ENCODE measurements at regions not wholly inside any gene's neighbourhood (a gene's known extent, or its start where the extent isn't known, plus 50 kb on each side); places are given as distances from the start of the nearest gene placed in this dataset.

DNA sequence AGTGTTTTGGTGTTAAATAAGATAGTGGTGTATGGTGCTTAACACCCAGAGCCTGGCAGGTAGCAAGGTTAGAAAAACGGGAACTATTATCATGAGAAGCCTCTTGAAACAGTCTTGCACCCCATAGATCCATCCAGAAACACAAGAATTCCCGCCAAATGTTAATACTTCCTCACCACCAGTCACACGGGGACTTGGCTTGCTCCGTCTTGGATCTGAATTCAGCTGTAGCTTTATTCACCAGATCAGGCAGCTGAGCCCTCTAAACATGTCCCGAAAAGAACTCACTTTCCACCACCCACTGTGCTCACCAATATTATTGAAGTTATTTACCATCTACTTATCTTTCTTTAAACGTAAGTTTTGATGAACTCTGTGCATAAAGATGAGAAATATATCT is 101.6 kb upstream of the PTPN3 start (continued):
- TF ChIP-seq, protein P1, sequence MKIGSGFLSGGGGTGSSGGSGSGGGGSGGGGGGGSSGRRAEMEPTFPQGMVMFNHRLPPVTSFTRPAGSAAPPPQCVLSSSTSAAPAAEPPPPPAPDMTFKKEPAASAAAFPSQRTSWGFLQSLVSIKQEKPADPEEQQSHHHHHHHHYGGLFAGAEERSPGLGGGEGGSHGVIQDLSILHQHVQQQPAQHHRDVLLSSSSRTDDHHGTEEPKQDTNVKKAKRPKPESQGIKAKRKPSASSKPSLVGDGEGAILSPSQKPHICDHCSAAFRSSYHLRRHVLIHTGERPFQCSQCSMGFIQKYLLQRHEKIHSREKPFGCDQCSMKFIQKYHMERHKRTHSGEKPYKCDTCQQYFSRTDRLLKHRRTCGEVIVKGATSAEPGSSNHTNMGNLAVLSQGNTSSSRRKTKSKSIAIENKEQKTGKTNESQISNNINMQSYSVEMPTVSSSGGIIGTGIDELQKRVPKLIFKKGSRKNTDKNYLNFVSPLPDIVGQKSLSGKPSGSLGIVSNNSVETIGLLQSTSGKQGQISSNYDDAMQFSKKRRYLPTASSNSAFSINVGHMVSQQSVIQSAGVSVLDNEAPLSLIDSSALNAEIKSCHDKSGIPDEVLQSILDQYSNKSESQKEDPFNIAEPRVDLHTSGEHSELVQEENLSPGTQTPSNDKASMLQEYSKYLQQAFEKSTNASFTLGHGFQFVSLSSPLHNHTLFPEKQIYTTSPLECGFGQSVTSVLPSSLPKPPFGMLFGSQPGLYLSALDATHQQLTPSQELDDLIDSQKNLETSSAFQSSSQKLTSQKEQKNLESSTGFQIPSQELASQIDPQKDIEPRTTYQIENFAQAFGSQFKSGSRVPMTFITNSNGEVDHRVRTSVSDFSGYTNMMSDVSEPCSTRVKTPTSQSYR (CRISPR knock-in tag; IDR thresholded peaks at IDR 0.05): no peak
- no peak for TF ChIP-seq ZNF232 (CRISPR knock-in tag; IDR thresholded peaks at IDR 0.05)

- DNase-seq (ENCODE audit: low spot score) (no peak), ATAC-seq (peak; percentile 46; the same call in 1 of the 2 replicates)
- Mint-ChIP-seq H3K4me3 (no peak overlapping the region), H3K4me1 (peaks cover 10% of the 10 kb centered on the region), H3K27ac (no peak overlapping the region), H3K9me3 (no peaks in the 10 kb centered on the region; the same call in 1 of the 2 replicates), H3K36me3 (no peaks in the 10 kb centered on the region), H3K27me3 (ENCODE audit: low read depth) (no peaks in the 10 kb centered on the region)
- TF ChIP-seq ZNF232 (CRISPR knock-in tag; IDR thresholded peaks at IDR 0.05): no peak
- no peak for TF ChIP-seq SMAD4 (CRISPR knock-in tag; IDR thresholded peaks at IDR 0.05)
- TF ChIP-seq, protein P2, sequence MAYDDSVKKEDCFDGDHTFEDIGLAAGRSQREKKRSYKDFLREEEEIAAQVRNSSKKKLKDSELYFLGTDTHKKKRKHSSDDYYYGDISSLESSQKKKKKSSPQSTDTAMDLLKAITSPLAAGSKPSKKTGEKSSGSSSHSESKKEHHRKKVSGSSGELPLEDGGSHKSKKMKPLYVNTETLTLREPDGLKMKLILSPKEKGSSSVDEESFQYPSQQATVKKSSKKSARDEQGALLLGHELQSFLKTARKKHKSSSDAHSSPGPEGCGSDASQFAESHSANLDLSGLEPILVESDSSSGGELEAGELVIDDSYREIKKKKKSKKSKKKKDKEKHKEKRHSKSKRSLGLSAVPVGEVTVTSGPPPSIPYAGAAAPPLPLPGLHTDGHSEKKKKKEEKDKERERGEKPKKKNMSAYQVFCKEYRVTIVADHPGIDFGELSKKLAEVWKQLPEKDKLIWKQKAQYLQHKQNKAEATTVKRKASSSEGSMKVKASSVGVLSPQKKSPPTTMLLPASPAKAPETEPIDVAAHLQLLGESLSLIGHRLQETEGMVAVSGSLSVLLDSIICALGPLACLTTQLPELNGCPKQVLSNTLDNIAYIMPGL (CRISPR knock-in tag; IDR thresholded peaks at IDR 0.05): no peak
- TF ChIP-seq NFE2L1 (CRISPR knock-in tag; IDR thresholded peaks at IDR 0.05): no peak
- no peak for TF ChIP-seq SP1 (CRISPR knock-in tag; conservative IDR thresholded peaks at IDR 0.05)
- TF ChIP-seq TEAD4 (CRISPR knock-in tag; IDR thresholded peaks at IDR 0.05): no peak
- TF ChIP-seq ZNF219 (CRISPR knock-in tag; IDR thresholded peaks at IDR 0.05; ENCODE audit: borderline replicate concordance): no peak
- no peak for TF ChIP-seq KAT7 (CRISPR knock-in tag; IDR thresholded peaks at IDR 0.05; ENCODE audit: borderline replicate concordance)
- TF ChIP-seq ATF3 (CRISPR knock-in tag; conservative IDR thresholded peaks at IDR 0.05): no peak
- ChIA-PET CTCF (no interaction called here), POLR2A (interaction anchor here (0.9 kb wide), 1 partner anchor 43 kb away, joined by 3 read pairs; no protein-coding TSS in a partner anchor)
These were observed 102.0 kb upstream of the PTPN3 start for GRCh38 chr9:109600142-109600541.

- peaks cover 4% of the 10 kb centered on the region; the same call in 1 of the 2 replicates for H3K9me3 Mint-ChIP-seq
- H3K4me3 Mint-ChIP-seq: no peak overlapping the region
- H3K4me1 Mint-ChIP-seq: peaks cover 10% of the 10 kb centered on the region
- H3K27ac Mint-ChIP-seq: no peak overlapping the region
- POLR2A ChIA-PET: interaction anchor here (0.5 kb wide), 1 partner anchor 302 kb away, joined by 4 read pairs; no protein-coding TSS in a partner anchor
- no peaks in the 10 kb centered on the region for H3K36me3 Mint-ChIP-seq
- no peak for DNase-seq (ENCODE audit: low spot score)
- CTCF ChIA-PET: no interaction called here
- H3K27me3 Mint-ChIP-seq (ENCODE audit: low read depth): no peaks in the 10 kb centered on the region
- ATAC-seq: no peak
- TF ChIP-seq HMGA2 (CRISPR knock-in tag; IDR thresholded peaks at IDR 0.05) (no peak), SOX15 (CRISPR knock-in tag; IDR thresholded peaks at IDR 0.05) (no peak), ZNF671 (CRISPR knock-in tag; IDR thresholded peaks at IDR 0.05) (no peak), ZNF317 (CRISPR knock-in tag; IDR thresholded peaks at IDR 0.05; ENCODE audit: borderline replicate concordance, low read depth) (no peak), NR1H2 (CRISPR knock-in tag; IDR thresholded peaks at IDR 0.05) (no peak), MAX (CRISPR knock-in tag; IDR thresholded peaks at IDR 0.05) (no peak), ZNF396 (CRISPR knock-in tag; IDR thresholded peaks at IDR 0.05; ENCODE audit: borderline replicate concordance) (no peak), FOXK1 (CRISPR knock-in tag; IDR thresholded peaks at IDR 0.05) (no peak), TEAD4 (CRISPR knock-in tag; IDR thresholded peaks at IDR 0.05) (no peak), MYBL2 (CRISPR knock-in tag; IDR thresholded peaks at IDR 0.05) (no peak), ATF3 (CRISPR knock-in tag; conservative IDR thresholded peaks at IDR 0.05) (no peak), ZNF121 (CRISPR knock-in tag; IDR thresholded peaks at IDR 0.05) (no peak), ZNF232 (CRISPR knock-in tag; IDR thresholded peaks at IDR 0.05) (no peak)
- TF ChIP-seq, protein P3, sequence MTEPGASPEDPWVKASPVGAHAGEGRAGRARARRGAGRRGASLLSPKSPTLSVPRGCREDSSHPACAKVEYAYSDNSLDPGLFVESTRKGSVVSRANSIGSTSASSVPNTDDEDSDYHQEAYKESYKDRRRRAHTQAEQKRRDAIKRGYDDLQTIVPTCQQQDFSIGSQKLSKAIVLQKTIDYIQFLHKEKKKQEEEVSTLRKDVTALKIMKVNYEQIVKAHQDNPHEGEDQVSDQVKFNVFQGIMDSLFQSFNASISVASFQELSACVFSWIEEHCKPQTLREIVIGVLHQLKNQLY (CRISPR knock-in tag; IDR thresholded peaks at IDR 0.05): no peak
- TF ChIP-seq, protein P4, sequence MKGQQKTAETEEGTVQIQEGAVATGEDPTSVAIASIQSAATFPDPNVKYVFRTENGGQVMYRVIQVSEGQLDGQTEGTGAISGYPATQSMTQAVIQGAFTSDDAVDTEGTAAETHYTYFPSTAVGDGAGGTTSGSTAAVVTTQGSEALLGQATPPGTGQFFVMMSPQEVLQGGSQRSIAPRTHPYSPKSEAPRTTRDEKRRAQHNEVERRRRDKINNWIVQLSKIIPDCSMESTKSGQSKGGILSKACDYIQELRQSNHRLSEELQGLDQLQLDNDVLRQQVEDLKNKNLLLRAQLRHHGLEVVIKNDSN (CRISPR knock-in tag; IDR thresholded peaks at IDR 0.05): no peak
- TF ChIP-seq, protein P5, sequence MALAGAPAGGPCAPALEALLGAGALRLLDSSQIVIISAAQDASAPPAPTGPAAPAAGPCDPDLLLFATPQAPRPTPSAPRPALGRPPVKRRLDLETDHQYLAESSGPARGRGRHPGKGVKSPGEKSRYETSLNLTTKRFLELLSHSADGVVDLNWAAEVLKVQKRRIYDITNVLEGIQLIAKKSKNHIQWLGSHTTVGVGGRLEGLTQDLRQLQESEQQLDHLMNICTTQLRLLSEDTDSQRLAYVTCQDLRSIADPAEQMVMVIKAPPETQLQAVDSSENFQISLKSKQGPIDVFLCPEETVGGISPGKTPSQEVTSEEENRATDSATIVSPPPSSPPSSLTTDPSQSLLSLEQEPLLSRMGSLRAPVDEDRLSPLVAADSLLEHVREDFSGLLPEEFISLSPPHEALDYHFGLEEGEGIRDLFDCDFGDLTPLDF (CRISPR knock-in tag; IDR thresholded peaks at IDR 0.05): no peak
- TF ChIP-seq, protein P6, sequence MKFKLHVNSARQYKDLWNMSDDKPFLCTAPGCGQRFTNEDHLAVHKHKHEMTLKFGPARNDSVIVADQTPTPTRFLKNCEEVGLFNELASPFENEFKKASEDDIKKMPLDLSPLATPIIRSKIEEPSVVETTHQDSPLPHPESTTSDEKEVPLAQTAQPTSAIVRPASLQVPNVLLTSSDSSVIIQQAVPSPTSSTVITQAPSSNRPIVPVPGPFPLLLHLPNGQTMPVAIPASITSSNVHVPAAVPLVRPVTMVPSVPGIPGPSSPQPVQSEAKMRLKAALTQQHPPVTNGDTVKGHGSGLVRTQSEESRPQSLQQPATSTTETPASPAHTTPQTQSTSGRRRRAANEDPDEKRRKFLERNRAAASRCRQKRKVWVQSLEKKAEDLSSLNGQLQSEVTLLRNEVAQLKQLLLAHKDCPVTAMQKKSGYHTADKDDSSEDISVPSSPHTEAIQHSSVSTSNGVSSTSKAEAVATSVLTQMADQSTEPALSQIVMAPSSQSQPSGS (CRISPR knock-in tag; IDR thresholded peaks at IDR 0.05; ENCODE audit: borderline replicate concordance, low read depth): no peak
These were observed 103.1 kb upstream of the PTPN3 start for GRCh38 chr9:109601181-109601580.
